Thyroid gland (tissue), 4 donors: ENCODE measurements at regions not wholly inside any gene's neighbourhood (a gene's known extent, or its start where the extent isn't known, plus 50 kb on each side); places are given as distances from the start of the nearest gene placed in this dataset.
"Not testable (repeated sequence)": the region's sequence is repeated elsewhere in the genome, so short reads cannot be mapped to it uniquely, and the experiment has no call there.

Experiments
- DNase-seq, 2 donors: peaks; one replicate each; pipeline ENCODE4 v3.0.0-alpha.2; 2019
- H3K27ac ChIP-seq, 3 donors: fragments of 200-600 bp; sonication (generic); 1 replicate in 2 of 3; 2 replicates in 1 of 3; pipeline ENCODE4 v1.5.1; 2016 to 2019; ENCODE audit warnings: mild to moderate bottlenecking in 1 of 3, moderate library complexity in 1 of 3
- H3K27me3 ChIP-seq: fragments of 200-600 bp; sonication (generic); one replicate; pipeline ENCODE4 v1.5.1; 2019
- H3K36me3 ChIP-seq, 2 donors: fragments of 200-600 bp; sonication (generic); one replicate each; pipeline ENCODE4 v1.5.1; 2016 to 2019
- H3K4me1 ChIP-seq, 2 donors: fragments of 200-600 bp; sonication (generic); one replicate each; pipeline ENCODE4 v1.5.1; 2017 to 2019
- H3K4me3 ChIP-seq, 3 donors: fragments of 200-600 bp; sonication (generic); replicated peaks in 1 of 3; 1 replicate in 2 of 3; 2 replicates in 1 of 3; pipeline ENCODE4 v1.5.1; 2016; ENCODE audit warnings: mild to moderate bottlenecking in 1 of 3
- H3K9me3 ChIP-seq: fragments of 200-600 bp; sonication (generic); one replicate; pipeline ENCODE4 v1.5.1; 2017
- POLR2A ChIP-seq, 2 donors: fragments of 450-650 bp; IDR thresholded peaks; one replicate each; pipeline ENCODE4 v1.6.1; 2017; ENCODE audit warnings: antibody characterized with exemption in 2 of 2, mild to moderate bottlenecking in 2 of 2, moderate library complexity in 1 of 2
- WGBS, 2 donors: methylation state at CpG; one replicate each; pipeline ENCODE4 v1.1.5; 2017; 5-methylcytosine and 5-hydroxymethylcytosine counted together
- intact Hi-C: fragments of 100-400 bp; cut with DNase I; formaldehyde crosslinking; loops from one replicate; pipeline ENCODE4 v1.15.1; 2023
- TF ChIP-seq, protein P1 (sequence below), 6 experiments: fragments of 200-600 bp in 3 of 6; fragments of 450-650 bp in 3 of 6; sonication (generic) in 3 of 6; IDR thresholded peaks; one replicate each; pipeline ENCODE4 v1.5.1; 2016 to 2019; ENCODE audit warnings: antibody characterized with exemption in 6 of 6, mild to moderate bottlenecking in 2 of 6, inconsistent platforms in 1 of 6, moderate library complexity in 1 of 6

DNA sequence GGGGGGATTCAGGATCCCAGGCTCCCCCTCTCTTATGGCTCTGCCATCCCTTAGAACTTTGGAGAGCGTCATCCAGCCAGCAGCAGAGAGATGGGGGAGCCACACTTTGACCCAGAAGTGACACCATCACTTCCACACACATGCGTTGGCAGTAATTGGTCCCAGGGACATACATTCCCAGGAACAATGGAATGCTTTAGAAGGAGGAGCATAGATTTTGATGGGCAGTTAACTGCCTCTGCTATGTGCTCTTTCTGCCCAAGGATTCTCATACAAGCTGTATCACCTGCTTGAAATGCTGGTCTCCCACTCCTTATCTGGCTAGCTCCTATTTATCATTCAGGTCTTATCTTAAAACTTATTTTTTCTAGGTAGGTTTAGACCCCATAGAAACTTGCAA is 109.0 kb upstream of the RPH3A start:
- Histone ChIP-seq H3K9me3 (no peaks in the 10 kb centered on the region), H3K36me3 (no peaks in the 10 kb centered on the region), H3K4me3 (no peak overlapping the region), H3K27me3 (no peaks in the 10 kb centered on the region), H3K27ac (no peak overlapping the region), H3K4me1 (no peaks in the 10 kb centered on the region)
- TF ChIP-seq POLR2A (IDR thresholded peaks at IDR 0.05), result no peak
- TF ChIP-seq, protein P1, sequence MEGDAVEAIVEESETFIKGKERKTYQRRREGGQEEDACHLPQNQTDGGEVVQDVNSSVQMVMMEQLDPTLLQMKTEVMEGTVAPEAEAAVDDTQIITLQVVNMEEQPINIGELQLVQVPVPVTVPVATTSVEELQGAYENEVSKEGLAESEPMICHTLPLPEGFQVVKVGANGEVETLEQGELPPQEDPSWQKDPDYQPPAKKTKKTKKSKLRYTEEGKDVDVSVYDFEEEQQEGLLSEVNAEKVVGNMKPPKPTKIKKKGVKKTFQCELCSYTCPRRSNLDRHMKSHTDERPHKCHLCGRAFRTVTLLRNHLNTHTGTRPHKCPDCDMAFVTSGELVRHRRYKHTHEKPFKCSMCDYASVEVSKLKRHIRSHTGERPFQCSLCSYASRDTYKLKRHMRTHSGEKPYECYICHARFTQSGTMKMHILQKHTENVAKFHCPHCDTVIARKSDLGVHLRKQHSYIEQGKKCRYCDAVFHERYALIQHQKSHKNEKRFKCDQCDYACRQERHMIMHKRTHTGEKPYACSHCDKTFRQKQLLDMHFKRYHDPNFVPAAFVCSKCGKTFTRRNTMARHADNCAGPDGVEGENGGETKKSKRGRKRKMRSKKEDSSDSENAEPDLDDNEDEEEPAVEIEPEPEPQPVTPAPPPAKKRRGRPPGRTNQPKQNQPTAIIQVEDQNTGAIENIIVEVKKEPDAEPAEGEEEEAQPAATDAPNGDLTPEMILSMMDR (IDR thresholded peaks at IDR 0.05), result no peak
- DNase-seq, result no peak
- 76 to 89% methylated on average over 2 of the region's 2 CpGs for WGBS, 2 donors
- intact Hi-C loops, result no loop called here

GRCh38 chr12:112684742-112685141 is 106.8 kb upstream of the RPH3A start:
- no peaks in the 10 kb centered on the region for H3K4me1 ChIP-seq
- intact Hi-C loops, result no loop called here
- TF ChIP-seq POLR2A (IDR thresholded peaks at IDR 0.05), result no peak
- TF ChIP-seq, protein P1 (IDR thresholded peaks at IDR 0.05), result no peak
- H3K27me3 ChIP-seq, result no peaks in the 10 kb centered on the region
- no peak overlapping the region for H3K27ac ChIP-seq
- no peaks in the 10 kb centered on the region for H3K36me3 ChIP-seq
- H3K4me3 ChIP-seq, result no peak overlapping the region
- WGBS, 2 donors, result 85 to 96% methylated on average over 2 of the region's 2 CpGs
- DNase-seq, result no peak
- no peaks in the 10 kb centered on the region for H3K9me3 ChIP-seq

- Histone ChIP-seq H3K27me3 (no peaks in the 10 kb centered on the region), H3K4me3 (no peak overlapping the region), H3K4me1 (no peaks in the 10 kb centered on the region), H3K9me3 (no peaks in the 10 kb centered on the region), H3K27ac (no peak overlapping the region), H3K36me3 (no peaks in the 10 kb centered on the region)
- intact Hi-C loops, result no loop called here
- DNase-seq, result no peak
- no peak for TF ChIP-seq POLR2A (IDR thresholded peaks at IDR 0.05)
- TF ChIP-seq, protein P1 (IDR thresholded peaks at IDR 0.05), result no peak
- 68 to 77% methylated on average over 2 of the region's 2 CpGs for WGBS, 2 donors
Observed at GRCh38 chr12:112685321-112685720, 106.2 kb upstream of the RPH3A start.

- H3K27me3 ChIP-seq, result no peaks in the 10 kb centered on the region
- no peaks in the 10 kb centered on the region for H3K9me3 ChIP-seq
- no peak for TF ChIP-seq POLR2A (IDR thresholded peaks at IDR 0.05)
- TF ChIP-seq, protein P1 (IDR thresholded peaks at IDR 0.05), result no peak
- H3K27ac ChIP-seq, result no peak overlapping the region
- H3K4me3 ChIP-seq, result no peak overlapping the region
- WGBS, 2 donors, result 58 to 84% methylated on average over 2 of the region's 2 CpGs
- H3K36me3 ChIP-seq, result no peaks in the 10 kb centered on the region
- intact Hi-C loops, result no loop called here
- no peak for DNase-seq
- no peaks in the 10 kb centered on the region for H3K4me1 ChIP-seq
Observed at GRCh38 chr12:112686373-112686772, 105.2 kb upstream of the RPH3A start.

- Histone ChIP-seq H3K36me3 (no peaks in the 10 kb centered on the region), H3K27me3 (no peaks in the 10 kb centered on the region), H3K9me3 (no peaks in the 10 kb centered on the region), H3K27ac (no peak overlapping the region), H3K4me3 (no peak overlapping the region), H3K4me1 (no peaks in the 10 kb centered on the region)
- no peak for DNase-seq
- no peak for TF ChIP-seq POLR2A (IDR thresholded peaks at IDR 0.05)
- TF ChIP-seq, protein P1 (IDR thresholded peaks at IDR 0.05), result no peak
- WGBS, 2 donors, result 64 to 65% methylated on average over 9 of the region's 9 CpGs
- intact Hi-C loops, result no loop called here
Observed at GRCh38 chr12:112694065-112694464, 97.5 kb upstream of the RPH3A start.

DNA sequence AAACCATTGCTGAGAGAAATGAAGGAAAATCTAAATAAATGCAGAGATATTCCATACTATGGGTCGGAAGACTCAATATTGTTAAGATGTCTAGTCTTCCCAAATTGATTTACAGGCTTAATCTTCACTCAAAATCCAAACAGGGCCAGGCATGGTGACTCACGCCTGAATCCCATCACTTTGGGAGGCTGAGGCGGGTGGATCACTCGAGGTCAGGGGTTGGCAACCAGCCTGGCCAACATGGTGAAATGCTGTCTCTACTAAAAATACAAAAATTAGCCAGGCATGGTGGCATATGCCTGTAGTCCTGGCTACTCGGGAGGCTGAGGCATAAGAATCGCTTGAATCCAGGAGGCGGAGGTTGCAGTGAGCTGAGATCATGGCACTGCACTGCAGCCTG is 94.1 kb upstream of the RPH3A start:
- WGBS, 2 donors, result 76 to 79% methylated on average over 7 of the region's 7 CpGs
- intact Hi-C loops, DNase-seq: not testable (repeated sequence)

More for the DNA sequence above, 94.1 kb upstream of the RPH3A start:
- H3K4me1 ChIP-seq, H3K27ac ChIP-seq, H3K36me3 ChIP-seq, H3K27me3 ChIP-seq, H3K9me3 ChIP-seq, H3K4me3 ChIP-seq: not testable (repeated sequence)
